GM18505 (cell line): ENCODE measurements at regions not wholly inside any gene's neighbourhood (a gene's known extent, or its start where the extent isn't known, plus 50 kb on each side); places are given as distances from the start of the nearest gene placed in this dataset.
A peak's percentile ranks its signal among the peaks of the same experiment; 100 is the strongest.

ENCODE experiments used
- ATAC-seq: cut with Tn5 transposase; IDR thresholded peaks from one replicate; pipeline ENCODE4 v1.9.1; 2021; ENCODE audit not compliant: unreplicated experiment
- POLR2A ChIP-seq: IDR thresholded peaks from 4 replicates; pipeline ENCODE4 v1.6.1; 2011; ENCODE audit warnings: borderline replicate concordance; ENCODE audit not compliant: insufficient read depth, insufficient read length; ENCODE audit errors: extremely low read depth

- no peak for TF ChIP-seq POLR2A
- no peak for ATAC-seq
Measured at GRCh38 chr7:86981127-86981526, 78.3 kb downstream of the ELAPOR2 start.

GRCh38 chr7:86980223-86980622 is 79.2 kb downstream of the ELAPOR2 start:
- ATAC-seq: no peak

GRCh38 chr7:86978808-86979506 is 80.5 kb downstream of the ELAPOR2 start:
- peak; percentile 92 for ATAC-seq

More at GRCh38 chr7:86980223-86980622, 79.2 kb downstream of the ELAPOR2 start:
- no peak for TF ChIP-seq POLR2A

GRCh38 chr7:86976958-86977357 is 82.5 kb downstream of the ELAPOR2 start:
- no peak for TF ChIP-seq POLR2A
- no peak for ATAC-seq

More at GRCh38 chr7:86978808-86979506, 80.5 kb downstream of the ELAPOR2 start:
- TF ChIP-seq POLR2A: no peak

- ATAC-seq: no peak
- TF ChIP-seq POLR2A: no peak
Measured at GRCh38 chr7:86975914-86976313, 83.5 kb downstream of the ELAPOR2 start.

- no peak for TF ChIP-seq POLR2A
- no peak for ATAC-seq
Measured at GRCh38 chr7:86975449-86975848, 84.0 kb downstream of the ELAPOR2 start.

- TF ChIP-seq POLR2A: no peak
- no peak for ATAC-seq
Measured at GRCh38 chr7:86972072-86972471, 87.4 kb downstream of the ELAPOR2 start.

- no peak for ATAC-seq
- TF ChIP-seq POLR2A: no peak
Measured at GRCh38 chr7:86970986-86971385, 88.5 kb downstream of the ELAPOR2 start.

GRCh38 chr7:86970547-86970946 is 88.9 kb downstream of the ELAPOR2 start:
- ATAC-seq: no peak
- no peak for TF ChIP-seq POLR2A

GRCh38 chr7:86969865-86970264 is 89.6 kb downstream of the ELAPOR2 start:
- no peak for ATAC-seq

GRCh38 chr7:86968618-86969017 is 90.8 kb downstream of the ELAPOR2 start:
- ATAC-seq: no peak
- TF ChIP-seq POLR2A: no peak

More at GRCh38 chr7:86969865-86970264, 89.6 kb downstream of the ELAPOR2 start:
- TF ChIP-seq POLR2A: no peak

- no peak for ATAC-seq
- TF ChIP-seq POLR2A: no peak
Measured at GRCh38 chr7:86966916-86967315, 92.5 kb downstream of the ELAPOR2 start.

GRCh38 chr7:86965727-86966120 is 93.7 kb downstream of the ELAPOR2 start:
- ATAC-seq: no peak
- TF ChIP-seq POLR2A: no peak

GRCh38 chr7:86964973-86965726 is 94.3 kb downstream of the ELAPOR2 start:
- TF ChIP-seq POLR2A: no peak
- ATAC-seq: no peak
